GM21381 (cell line): ENCODE measurements at regions not wholly inside any gene's neighbourhood (a gene's known extent, or its start where the extent isn't known, plus 50 kb on each side); places are given as distances from the start of the nearest gene placed in this dataset.
"Not testable (repeated sequence)": the region's sequence is repeated elsewhere in the genome, so short reads cannot be mapped to it uniquely, and the experiment has no call there.

ENCODE experiments used
- ATAC-seq: cut with Tn5 transposase; IDR thresholded peaks from one replicate; pipeline ENCODE4 v1.9.1; 2021; ENCODE audit warnings: mild to moderate bottlenecking, moderate library complexity; ENCODE audit not compliant: unreplicated experiment

DNA sequence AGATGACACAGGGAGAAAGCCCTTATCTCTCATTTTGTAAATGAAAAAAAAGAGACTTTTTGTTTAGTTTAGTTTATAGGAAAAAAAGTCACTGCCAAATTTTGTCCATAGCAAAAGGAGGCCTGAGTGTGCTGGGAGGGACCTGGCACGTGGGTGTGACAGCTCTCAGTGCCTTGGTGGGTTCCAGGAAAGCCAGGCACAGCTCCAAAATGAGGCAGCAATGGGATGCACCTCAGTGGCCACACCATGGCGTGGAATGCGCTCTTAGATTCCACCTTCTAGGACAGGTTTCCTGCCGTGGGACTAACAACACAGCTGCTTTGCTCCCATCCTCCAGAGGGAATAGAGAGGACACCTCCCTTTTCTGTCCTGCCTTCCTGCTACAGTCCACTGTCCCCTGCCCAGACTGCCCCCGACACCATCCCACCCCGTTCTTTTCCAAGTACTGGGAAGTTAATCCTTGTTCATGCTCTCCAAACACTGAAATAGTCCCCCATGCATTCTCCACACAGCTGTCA, 207.6 kb downstream of the EMP1 start:
- ATAC-seq, result no peak

DNA sequence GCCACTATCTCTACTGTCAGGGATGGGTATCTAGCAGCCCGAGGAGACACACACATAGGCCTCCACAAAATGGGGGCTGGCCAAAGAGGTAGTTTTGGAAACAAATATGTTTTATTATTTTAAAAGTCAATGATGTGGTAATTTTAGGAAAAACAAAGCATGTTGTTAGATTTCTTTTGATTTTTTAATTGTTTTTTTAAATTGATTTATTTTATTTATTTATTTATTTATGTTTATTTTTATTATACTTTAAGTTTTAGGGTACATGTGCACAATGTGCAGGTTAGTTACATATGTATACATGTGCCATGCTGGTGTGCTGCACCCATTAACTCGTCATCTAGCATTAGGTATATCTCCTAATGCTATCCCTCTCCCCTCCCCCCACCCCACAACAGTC, 194.8 kb downstream of the EMP1 start:
- not testable (repeated sequence) for ATAC-seq

DNA sequence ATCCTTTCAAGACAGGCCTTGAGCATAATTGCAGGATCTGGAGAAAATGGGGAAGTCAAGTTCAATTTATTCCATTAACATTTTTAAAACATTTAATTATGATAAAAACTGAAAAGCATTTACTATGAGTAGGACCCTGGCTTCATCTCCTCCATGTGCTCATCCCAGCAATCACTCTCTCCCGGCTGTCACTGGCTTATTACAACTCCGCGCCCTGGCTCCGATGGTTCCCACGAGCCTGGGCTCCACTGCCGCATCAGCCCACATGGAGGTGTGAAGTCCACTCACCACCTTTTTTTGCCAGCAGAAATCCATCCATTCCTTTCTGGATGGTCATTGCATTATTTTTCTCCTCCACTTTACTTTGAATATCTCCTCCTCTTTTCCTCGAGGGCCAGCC, 194.4 kb downstream of the EMP1 start:
- no peak for ATAC-seq

DNA sequence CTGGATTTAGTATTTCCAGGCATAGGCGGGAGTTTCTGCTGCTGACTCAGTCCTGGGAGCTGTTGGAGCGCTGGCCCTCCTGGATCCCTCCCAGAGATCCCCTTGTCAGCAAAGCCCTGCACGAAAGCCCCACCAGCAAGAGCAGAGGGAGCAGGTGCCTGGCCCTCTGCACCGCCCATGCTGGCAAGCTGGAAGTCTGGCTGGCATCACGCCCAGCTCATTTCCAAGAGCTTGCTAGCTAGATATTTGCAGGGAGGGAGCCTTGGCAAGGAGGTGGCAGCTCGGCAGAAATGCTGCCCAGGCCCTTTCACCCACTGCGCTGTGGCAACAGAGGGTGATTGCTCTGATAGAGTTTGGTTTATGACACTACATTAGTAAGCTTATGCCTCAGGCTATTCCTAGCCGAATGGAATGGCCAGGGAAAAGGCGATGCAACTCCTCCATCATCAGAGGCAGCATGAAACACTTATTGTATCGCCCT, 193.9 kb downstream of the EMP1 start:
- ATAC-seq, result no peak

DNA sequence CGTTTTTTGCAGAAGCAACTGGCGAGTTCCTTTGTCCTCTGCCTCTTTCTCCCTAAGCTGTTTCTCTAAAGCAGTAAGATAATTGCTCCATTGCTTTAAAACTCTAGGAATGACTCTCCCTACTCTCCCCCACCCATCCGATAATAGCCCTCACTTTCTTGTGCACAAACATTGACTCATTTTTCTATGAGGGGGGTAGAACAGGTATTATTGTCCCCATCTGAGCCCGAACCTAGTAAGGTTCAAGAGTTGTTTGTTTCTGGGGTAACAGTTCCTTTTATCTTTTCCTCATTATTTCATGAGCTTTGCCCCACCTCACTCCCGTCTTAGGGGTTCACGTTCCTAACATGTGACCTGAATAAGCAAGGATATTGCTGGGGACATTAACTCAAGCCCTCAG, 190.6 kb downstream of the EMP1 start:
- no peak for ATAC-seq

DNA sequence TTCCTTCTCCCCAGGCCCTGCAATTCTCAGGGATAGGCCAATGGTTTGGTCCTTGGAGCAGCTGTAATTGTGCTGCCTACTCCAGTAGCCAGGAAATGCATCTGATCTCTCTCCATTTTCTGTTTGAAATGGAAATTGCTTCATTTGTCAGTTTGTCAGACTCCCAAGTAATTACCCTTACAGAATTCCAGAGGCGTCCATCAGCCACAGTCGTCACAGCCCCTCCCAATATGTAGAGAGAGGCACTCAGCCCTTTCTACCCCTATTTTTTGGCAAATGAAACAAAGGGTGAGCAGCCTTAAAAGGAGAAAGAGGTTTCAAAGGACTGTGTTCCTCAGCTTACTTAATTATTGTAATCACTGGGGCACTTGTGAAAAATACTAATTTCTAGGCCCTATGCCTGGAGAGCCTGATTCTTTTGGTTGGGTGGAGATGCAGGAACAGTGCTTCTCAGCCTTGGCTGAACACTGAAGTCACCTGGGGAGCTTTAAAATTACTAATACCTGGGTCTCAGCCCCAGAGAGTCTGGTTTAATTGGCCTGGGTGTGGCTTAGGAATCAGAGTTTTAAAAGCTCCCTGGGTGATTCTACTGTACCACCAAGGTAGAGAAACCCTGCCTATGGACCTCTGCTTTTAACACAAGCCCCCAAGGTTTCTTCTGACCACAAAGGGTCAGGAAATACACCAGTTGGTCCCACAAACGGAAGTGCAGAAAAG, 190.0 kb downstream of the EMP1 start:
- ATAC-seq, result no peak

DNA sequence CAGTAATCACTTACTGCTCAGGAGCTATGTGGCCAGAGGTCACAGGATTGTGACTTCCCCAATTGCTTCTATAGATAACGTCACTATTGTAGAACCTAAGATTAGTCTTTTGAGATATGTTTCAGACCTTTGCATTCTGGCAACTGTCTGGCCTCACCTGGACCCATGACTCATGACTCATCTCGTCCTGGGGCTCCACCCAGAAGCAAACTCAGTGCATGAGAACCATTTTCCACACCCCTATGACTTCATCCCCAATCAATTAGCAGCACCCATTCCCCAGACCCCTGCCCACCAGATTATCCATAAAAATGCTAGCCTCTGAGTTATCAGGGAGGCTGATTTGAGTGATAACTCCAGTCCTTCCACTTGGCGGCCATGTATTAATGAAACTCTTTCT, 186.9 kb downstream of the EMP1 start:
- ATAC-seq, result no peak

DNA sequence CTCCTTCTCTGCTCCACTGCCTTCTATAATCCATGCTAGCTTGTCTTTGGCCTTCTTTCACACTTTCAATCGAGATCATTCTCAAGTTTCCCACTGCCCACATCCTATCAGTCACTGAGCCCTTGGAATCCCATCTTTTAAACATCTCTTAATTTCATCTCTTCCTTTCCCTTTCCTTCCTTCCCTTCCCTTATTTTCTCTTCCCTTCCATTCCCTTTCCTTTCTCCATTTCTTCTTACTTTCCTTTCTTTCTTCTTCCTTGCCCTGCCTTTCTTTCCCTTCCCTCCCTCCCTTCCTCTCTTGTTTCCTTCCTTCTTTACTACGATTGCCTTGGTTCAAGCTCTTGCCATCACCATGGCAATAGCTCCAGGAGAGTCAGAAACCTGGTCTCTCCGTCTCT, 183.8 kb downstream of the EMP1 start:
- no peak for ATAC-seq

DNA sequence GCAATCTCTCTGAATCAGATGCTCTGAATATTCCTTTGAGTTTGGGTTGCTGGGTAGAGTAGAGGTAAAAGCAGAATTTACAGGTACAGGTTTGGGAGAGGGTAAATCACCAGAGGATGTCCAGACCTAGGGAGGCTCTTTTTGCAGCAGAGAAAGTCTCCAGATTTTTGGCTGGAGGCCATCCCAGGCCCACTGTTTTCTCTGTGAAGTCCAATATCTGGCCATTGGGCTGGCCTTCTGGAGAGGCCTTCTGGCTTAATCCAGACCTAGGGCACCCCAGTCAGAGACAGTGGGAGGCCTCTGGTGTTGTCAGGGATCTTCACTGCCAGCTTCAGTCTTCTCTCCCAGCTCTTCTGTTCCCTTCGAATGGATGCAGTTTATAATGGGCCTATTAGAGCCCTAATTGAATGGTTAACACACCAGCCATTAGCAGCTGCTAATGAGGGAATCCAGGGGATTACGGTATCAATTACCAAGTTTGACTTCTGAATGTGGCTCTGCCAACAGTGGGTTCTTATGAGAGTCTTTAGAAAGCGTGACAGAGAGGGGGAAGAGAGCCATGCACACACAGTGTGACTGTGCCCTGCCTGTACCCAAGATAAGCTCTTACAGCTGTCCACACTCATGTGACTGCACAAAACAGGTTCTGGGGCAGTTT, 183.1 kb downstream of the EMP1 start:
- no peak for ATAC-seq

DNA sequence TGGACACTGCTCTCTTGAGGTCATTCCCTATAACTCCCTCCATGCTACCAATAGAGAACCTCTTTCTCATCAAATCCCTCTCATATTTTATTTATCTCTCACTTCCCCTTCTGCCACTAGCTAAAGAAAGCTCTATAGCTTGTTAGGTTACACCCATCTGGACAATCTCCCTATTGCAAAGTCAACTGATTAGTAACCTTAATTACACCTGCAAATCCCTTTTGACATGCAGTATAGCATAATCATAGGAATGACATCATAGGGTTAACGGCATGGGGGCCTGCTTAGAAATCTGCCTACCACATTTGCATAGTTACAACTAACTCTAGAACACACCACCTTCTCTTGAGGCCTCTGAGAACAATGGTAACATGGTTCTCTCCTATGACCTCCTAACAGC, 181.2 kb downstream of the EMP1 start:
- ATAC-seq, result no peak

DNA sequence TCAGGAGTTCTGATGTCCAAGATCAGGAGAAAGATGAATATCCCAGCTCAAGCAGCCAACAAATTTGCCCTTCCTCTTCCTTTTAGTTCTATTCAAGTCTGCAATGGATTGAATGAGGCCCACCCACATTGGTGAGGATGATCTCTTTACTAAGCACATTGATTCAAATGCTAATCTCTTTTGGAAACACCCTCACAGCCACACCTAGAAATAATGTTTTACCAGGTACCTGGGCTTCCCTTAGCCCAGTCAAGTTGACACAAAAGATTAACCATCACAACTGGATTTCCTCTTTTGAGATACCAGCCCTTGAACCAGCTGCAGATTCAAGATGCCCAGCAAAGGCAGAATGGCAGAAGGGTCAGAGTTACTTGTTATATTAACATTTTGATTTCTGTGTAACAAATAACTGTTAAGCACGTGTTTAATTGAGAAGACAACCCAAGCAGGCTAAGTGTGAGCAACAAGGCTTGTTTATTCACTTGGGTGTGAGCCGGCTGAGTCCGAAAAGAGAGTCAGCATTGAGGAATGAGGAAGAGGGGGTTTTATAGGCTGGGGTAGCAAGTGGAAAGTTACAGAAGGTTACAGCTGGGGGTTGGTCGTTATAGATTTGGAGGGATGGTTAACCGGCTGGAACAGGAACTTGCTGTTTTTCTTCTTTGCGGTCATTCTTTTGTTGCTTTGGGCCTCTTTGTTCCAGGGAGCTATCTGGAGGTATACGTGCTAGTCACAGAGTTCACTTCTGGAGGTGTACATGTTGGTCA, 180.3 kb downstream of the EMP1 start:
- ATAC-seq, result no peak

DNA sequence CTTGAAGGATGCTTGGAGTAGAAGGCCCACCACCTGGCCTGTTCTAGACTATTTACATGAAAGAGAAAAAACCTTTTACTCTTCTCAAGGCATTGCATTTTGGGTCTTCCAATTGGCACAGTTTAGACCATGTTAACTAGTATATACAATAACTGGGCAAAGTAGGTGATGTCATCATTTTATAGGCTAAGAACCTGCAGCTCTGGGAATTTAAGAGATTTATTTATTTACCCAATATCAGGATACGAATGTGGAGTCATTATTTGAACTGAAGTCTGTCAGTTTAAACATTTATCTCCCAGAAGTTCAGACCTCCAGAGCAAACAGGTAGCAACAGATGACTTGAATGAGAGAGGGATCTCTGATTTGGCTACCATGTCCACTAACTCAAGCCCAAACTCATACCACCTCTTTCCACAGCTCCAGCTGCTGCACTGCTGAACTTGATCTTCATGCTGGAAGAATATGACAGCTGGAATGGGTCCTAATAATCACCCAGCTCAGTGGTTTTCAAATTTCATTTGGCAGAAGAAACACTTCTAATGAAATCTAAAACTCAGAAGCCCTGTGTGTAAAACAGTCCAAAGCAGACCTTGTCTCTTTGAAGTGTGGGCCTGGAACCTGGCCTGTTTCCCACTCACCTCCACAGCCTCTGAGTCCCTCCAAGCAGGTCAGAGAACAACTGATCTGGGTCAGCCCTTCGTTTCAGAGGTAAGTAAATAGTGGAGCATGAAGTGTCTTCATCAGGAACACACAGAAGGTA, 179.2 kb downstream of the EMP1 start:
- ATAC-seq, result no peak

DNA sequence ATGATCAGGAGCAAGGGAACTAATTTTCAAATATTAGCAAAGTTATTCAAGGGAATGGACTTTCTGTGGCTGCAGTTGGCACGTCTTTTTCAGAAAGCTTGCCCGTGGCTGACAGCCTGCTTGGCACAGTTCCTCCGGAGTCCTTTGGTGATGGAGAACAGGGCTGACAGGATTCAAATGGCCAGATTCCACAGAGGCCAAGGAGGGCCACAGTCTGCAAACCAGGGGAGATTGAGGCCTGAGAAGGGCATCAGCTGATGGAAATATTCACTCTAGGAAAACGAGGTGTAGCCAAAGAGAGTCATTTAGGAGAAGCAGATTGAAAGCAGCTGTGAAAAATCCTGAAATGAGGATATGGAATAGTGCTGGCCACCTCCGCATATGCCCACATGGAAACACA, 178.3 kb downstream of the EMP1 start:
- no peak for ATAC-seq

DNA sequence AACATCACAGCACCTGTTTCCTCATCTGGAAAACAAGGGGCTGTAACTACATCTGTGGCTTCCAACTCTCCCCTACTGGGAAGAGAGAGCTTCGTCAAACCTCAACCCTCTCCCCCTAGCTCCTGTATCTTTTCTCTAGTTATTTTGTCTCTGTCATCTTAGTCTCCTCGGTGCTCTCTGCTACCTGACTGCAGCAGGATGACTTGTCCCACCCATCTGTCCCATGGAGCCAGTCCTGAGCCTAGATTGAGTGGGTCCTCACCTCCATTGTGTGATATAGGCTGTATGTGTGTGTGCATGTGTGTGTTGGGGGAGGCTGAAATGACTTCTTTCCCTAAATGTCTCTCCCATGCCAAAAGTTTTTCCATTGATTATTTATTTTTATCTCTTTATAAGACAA, 177.3 kb downstream of the EMP1 start:
- ATAC-seq, result no peak

DNA sequence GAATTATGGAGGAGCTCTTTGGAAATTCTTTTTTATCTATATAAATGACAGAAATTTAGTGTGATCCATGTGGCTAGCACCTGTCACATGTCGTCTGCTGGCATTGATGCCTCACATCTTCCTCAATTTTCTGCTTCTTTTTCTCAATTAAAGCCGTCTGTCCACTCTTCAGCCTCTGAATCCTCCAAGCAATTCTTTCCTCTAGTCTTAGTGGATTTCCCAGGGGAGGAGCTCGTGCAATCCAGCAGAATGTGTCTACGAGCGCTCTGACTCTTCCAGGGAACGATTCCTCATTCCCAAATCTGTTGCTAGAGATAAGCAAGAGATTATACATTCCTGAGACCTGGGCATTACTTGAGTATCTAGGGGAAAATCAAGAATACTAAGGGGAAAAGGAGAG, 176.6 kb downstream of the EMP1 start:
- ATAC-seq, result no peak

DNA sequence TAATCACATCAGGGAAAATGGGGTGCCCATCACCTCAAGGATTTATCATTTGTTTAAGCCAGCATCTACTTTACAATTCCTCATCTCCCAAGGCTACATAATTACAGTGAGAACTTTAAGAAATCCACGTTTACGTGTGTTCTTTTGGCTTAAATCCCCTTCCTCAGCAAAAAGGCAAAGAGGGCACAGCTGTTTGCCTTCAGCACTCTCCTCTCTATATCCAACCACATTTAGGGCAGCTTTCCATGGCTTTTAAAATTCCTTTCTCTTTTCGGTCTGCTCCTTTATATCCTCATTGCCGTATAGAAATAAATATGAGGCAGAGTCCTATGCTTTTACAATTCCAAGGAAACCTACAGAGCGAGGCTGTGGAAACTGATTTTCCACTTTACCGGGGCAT, 175.9 kb downstream of the EMP1 start:
- ATAC-seq, result no peak

DNA sequence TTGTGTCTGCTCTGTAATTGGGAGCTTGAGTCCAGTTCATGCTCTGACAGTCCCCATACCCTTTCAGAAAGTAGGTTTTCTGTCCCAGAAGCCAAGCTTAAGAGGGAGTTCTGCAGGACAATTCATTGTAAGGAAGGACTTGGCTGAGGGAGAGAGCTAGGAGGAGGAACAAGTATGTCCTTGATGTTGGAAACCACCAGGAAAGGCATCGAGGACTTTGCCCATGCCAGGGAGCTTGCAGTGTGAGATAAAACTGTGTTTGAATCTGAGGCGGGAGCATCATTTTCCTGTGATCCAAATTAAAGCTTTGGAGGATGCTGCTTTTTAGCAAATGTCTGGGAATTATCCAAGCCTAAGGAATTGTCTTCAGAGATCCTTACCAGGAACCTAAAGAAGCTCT, 175.3 kb downstream of the EMP1 start:
- ATAC-seq, result no peak

DNA sequence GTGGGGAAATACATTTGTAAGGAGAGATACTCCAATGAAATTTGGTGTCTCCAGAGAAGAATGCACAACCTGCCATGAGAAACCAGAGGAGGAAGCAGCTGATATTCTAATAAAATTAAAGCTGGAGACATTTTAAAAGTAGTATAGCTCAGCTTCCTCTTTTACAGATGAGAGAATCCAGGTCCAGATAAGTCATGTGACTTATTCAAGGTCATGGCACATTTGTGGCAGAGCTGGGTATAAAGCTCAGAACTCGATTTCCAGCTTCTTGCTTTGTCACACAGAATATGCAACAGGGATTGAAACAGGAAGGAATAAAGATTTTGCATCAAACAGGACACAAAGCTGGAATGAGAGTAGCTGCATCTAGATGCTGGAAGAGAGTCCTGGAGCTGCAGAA, 174.8 kb downstream of the EMP1 start:
- no peak for ATAC-seq

DNA sequence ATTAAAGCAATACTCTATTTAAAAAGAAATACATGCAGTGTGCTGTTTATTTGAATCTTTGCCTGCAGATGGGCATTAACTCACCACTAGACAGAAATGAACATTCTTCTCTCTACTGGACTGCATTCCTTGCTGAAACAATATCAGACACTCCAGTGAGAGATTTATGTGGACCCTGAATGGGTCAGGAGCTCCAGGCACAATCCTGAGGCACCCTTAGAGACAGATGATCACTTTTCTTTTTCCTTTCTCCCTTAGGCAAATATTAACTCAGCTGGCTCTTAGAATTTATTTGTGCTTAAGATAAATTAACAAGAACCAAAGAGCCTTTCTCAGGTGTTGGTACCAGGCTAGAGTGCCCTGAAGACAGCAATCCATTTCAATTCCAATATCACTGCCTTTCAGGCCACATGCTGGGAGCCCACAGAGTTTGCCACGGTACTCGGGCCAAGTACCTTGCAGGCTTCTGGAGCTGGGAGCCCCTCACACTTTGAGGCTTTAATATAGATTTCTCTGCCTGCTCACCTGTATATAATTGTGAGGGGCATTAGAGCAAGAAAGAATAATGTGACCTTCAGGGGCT, 173.0 kb downstream of the EMP1 start:
- ATAC-seq, result no peak

DNA sequence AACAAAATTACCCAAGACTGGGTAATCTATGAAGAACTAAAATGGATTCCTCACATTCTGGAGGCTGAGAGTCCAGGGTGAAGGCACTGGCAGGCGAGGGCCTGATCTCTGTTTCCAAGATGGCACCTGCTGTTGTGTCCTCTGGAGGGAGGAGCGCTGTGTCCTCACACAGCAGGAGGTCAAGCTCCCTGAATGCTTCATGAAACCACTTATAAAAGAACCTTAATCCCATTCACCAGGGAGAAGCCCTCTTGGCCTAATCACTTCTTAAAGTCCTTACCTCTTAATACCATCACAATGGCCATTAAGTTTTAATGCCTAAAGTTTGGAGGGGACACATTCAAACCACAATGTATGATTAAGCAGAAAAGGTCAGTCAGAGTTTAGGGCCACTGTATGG, 172.4 kb downstream of the EMP1 start:
- no peak for ATAC-seq

DNA sequence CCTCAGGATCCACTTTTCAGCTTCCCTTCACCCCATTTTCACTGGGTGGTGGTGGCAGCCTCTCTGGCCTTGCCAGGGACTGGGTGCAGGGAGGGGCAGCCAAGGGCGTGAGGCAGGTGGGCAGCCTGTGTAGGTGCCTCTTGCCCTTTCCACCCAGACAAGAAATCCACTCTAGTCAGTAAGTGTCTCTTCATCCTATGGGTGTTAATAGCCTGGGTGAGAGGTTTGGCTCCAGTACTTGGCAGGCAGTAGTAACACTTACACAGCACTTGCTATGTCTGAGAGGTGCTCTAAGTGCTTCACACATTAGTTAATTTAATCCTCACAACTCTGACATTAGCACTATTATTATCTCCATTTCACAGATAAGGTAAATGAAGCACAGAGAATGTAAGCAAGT, 171.9 kb downstream of the EMP1 start:
- no peak for ATAC-seq
